Ishikawa (cell line): ENCODE measurements at regions not wholly inside any gene's neighbourhood (a gene's known extent, or its start where the extent isn't known, plus 50 kb on each side); places are given as distances from the start of the nearest gene placed in this dataset.

Experiments used
- CEBPB ChIP-seq: IDR thresholded peaks from 2 replicates; pipeline ENCODE4 v1.6.1; 2012
- CREB1 ChIP-seq: IDR thresholded peaks from 2 replicates; pipeline ENCODE4 v1.6.1; 2012; ENCODE audit warnings: low read depth
- EP300 ChIP-seq: IDR thresholded peaks from 2 replicates; pipeline ENCODE4 v1.6.1; 2012; ENCODE audit warnings: borderline replicate concordance
- NFIC ChIP-seq: IDR thresholded peaks from 2 replicates; pipeline ENCODE4 v1.6.1; 2012
- TAF1 ChIP-seq: IDR thresholded peaks from 2 replicates; pipeline ENCODE4 v1.6.1; 2012; ENCODE audit warnings: low read depth, mild to moderate bottlenecking
- YY1 ChIP-seq: IDR thresholded peaks from 2 replicates; pipeline ENCODE4 v1.6.1; 2012; ENCODE audit warnings: low read depth
- TF ChIP-seq, protein P1 (sequence below): IDR thresholded peaks from 2 replicates; pipeline ENCODE4 v1.6.1; 2012; ENCODE audit warnings: low read depth, mild to moderate bottlenecking
- TF ChIP-seq, protein P2 (sequence below): IDR thresholded peaks from 2 replicates; pipeline ENCODE4 v1.6.1; 2012

- no peak for TF ChIP-seq TAF1
- TF ChIP-seq NFIC, result no peak
- TF ChIP-seq, protein P1, sequence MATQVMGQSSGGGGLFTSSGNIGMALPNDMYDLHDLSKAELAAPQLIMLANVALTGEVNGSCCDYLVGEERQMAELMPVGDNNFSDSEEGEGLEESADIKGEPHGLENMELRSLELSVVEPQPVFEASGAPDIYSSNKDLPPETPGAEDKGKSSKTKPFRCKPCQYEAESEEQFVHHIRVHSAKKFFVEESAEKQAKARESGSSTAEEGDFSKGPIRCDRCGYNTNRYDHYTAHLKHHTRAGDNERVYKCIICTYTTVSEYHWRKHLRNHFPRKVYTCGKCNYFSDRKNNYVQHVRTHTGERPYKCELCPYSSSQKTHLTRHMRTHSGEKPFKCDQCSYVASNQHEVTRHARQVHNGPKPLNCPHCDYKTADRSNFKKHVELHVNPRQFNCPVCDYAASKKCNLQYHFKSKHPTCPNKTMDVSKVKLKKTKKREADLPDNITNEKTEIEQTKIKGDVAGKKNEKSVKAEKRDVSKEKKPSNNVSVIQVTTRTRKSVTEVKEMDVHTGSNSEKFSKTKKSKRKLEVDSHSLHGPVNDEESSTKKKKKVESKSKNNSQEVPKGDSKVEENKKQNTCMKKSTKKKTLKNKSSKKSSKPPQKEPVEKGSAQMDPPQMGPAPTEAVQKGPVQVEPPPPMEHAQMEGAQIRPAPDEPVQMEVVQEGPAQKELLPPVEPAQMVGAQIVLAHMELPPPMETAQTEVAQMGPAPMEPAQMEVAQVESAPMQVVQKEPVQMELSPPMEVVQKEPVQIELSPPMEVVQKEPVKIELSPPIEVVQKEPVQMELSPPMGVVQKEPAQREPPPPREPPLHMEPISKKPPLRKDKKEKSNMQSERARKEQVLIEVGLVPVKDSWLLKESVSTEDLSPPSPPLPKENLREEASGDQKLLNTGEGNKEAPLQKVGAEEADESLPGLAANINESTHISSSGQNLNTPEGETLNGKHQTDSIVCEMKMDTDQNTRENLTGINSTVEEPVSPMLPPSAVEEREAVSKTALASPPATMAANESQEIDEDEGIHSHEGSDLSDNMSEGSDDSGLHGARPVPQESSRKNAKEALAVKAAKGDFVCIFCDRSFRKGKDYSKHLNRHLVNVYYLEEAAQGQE, result no peak
- TF ChIP-seq YY1, result no peak
- TF ChIP-seq, protein P2, sequence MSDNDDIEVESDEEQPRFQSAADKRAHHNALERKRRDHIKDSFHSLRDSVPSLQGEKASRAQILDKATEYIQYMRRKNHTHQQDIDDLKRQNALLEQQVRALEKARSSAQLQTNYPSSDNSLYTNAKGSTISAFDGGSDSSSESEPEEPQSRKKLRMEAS, result no peak
- TF ChIP-seq CEBPB, result no peak
- no peak for TF ChIP-seq EP300
- TF ChIP-seq CREB1, result no peak
Observed at GRCh38 chr17:27368151-27368795, 74.4 kb downstream of the WSB1 start.
